GM23248 (cell line): ENCODE measurements at regions not wholly inside any gene's neighbourhood (a gene's known extent, or its start where the extent isn't known, plus 50 kb on each side); places are given as distances from the start of the nearest gene placed in this dataset.

ENCODE experiments used
- DNase-seq: peaks from one replicate; pipeline ENCODE4 v3.0.0-alpha.2; 2015
- H2AFZ ChIP-seq: fragments of 200-600 bp; sonication (generic); 2 replicates; pipeline ENCODE4 v1.6.1; 2016; ENCODE audit warnings: antibody characterized with exemption
- H3F3A ChIP-seq: fragments of 200-600 bp; sonication (generic); 2 replicates; pipeline ENCODE4 v1.6.1; 2016; ENCODE audit warnings: mild to moderate bottlenecking, antibody characterized with exemption, mixed run types; ENCODE audit not compliant: insufficient read depth
- H3K27ac ChIP-seq: fragments of 200-600 bp; sonication (generic); 2 replicates; pipeline ENCODE4 v1.5.1; 2016; ENCODE audit warnings: mild to moderate bottlenecking
- H3K27me3 ChIP-seq: fragments of 200-600 bp; sonication (generic); replicated peaks from 2 replicates; pipeline ENCODE4 v1.6.1; 2016; ENCODE audit warnings: mild to moderate bottlenecking; ENCODE audit not compliant: insufficient read depth
- H3K36me3 ChIP-seq: fragments of 200-600 bp; sonication (generic); 2 replicates; pipeline ENCODE4 v1.6.1; 2016; ENCODE audit warnings: low read depth, mild to moderate bottlenecking
- H3K4me1 ChIP-seq: fragments of 200-600 bp; sonication (generic); 2 replicates; pipeline ENCODE4 v1.6.1; 2016; ENCODE audit warnings: mild to moderate bottlenecking; ENCODE audit not compliant: insufficient read depth
- H3K4me2 ChIP-seq: fragments of 200-600 bp; sonication (generic); one replicate; pipeline ENCODE4 v1.6.1; 2016; ENCODE audit warnings: mild to moderate bottlenecking; ENCODE audit not compliant: unreplicated experiment
- H3K4me3 ChIP-seq: fragments of 200-600 bp; sonication (generic); 2 replicates; pipeline ENCODE4 v1.5.1; 2016; ENCODE audit warnings: mild to moderate bottlenecking
- H3K79me2 ChIP-seq: fragments of 200-600 bp; sonication (generic); 2 replicates; pipeline ENCODE4 v1.6.1; 2016; ENCODE audit warnings: mild to moderate bottlenecking; ENCODE audit not compliant: insufficient read depth
- H3K9ac ChIP-seq: fragments of 200-600 bp; sonication (generic); 2 replicates; pipeline ENCODE4 v1.6.1; 2016; ENCODE audit warnings: mild to moderate bottlenecking
- H3K9me2 ChIP-seq: fragments of 200-600 bp; sonication (generic); 2 replicates; pipeline ENCODE4 v1.6.1; 2016; ENCODE audit warnings: mixed run types, mild to moderate bottlenecking, moderate library complexity; ENCODE audit not compliant: insufficient read depth
- H3K9me3 ChIP-seq: fragments of 200-600 bp; sonication (generic); one replicate; pipeline ENCODE4 v1.6.1; 2017; ENCODE audit warnings: low read depth
- H4K20me1 ChIP-seq: fragments of 200-600 bp; sonication (generic); 2 replicates; pipeline ENCODE4 v1.6.0; 2016; ENCODE audit not compliant: insufficient read depth
- EZH2 ChIP-seq: fragments of 200-600 bp; sonication (generic); IDR thresholded peaks from 2 replicates; pipeline ENCODE4 v1.6.1; 2018; ENCODE audit warnings: antibody characterized with exemption, mild to moderate bottlenecking; ENCODE audit not compliant: insufficient read depth, poor library complexity, severe bottlenecking
- EZH2phosphoT487 ChIP-seq: fragments of 200-600 bp; sonication (generic); IDR thresholded peaks from 2 replicates; pipeline ENCODE4 v1.6.1; 2018; ENCODE audit warnings: antibody characterized with exemption, moderate library complexity, mild to moderate bottlenecking, low read depth; ENCODE audit not compliant: insufficient read depth
- WGBS, 2 experiments: methylation state at CpG; one replicate each; pipeline ENCODE4 v1.1.6; 2015 to 2017; ENCODE audit warnings: low lambda C conversion rate in 2 of 2, low coverage in 1 of 2; ENCODE audit errors: missing lambda C conversion rate in 2 of 2; 5-methylcytosine and 5-hydroxymethylcytosine counted together
- in situ Hi-C: fragments of 300-500 bp; cut with MboI; formaldehyde crosslinking; loops from 2 replicates; pipeline ENCODE4 v1.15.0; 2020

GRCh38 chr6:168232989-168233874 lies 86.3 kb downstream of the DACT2 start:
- no peak overlapping the region for H3K27ac ChIP-seq
- H3K9ac ChIP-seq: no peak overlapping the region
- H4K20me1 ChIP-seq: no peaks in the 10 kb centered on the region
- H3K79me2 ChIP-seq: no peaks in the 10 kb centered on the region
- no peaks in the 10 kb centered on the region for H3K9me2 ChIP-seq
- H3K4me2 ChIP-seq: no peak overlapping the region
- in situ Hi-C loops: no loop called here
- H3K4me1 ChIP-seq: no peaks in the 10 kb centered on the region
- no peaks in the 10 kb centered on the region for H3F3A ChIP-seq
- 0 out of 2 replicates have a peak, but pooled peaks cover 10% of the 10 kb centered on the region for H3K27me3 ChIP-seq
- no peaks in the 10 kb centered on the region for H3K36me3 ChIP-seq
- H2AFZ ChIP-seq: no peak overlapping the region
- TF ChIP-seq EZH2phosphoT487: no peak
- no peak for TF ChIP-seq EZH2
- WGBS, 2 experiments: 90% methylated on average over 28 of the region's 28 CpGs
- H3K9me3 ChIP-seq: no peaks in the 10 kb centered on the region
- no peak for DNase-seq
- H3K4me3 ChIP-seq: no peak overlapping the region

- Histone ChIP-seq H2AFZ (no peak overlapping the region), H4K20me1 (no peaks in the 10 kb centered on the region), H3K4me1 (no peaks in the 10 kb centered on the region), H3K27ac (no peak overlapping the region), H3K9ac (no peak overlapping the region), H3K4me3 (no peak overlapping the region), H3K36me3 (no peaks in the 10 kb centered on the region), H3F3A (no peaks in the 10 kb centered on the region), H3K9me3 (no peaks in the 10 kb centered on the region), H3K9me2 (no peaks in the 10 kb centered on the region), H3K27me3 (0 out of 2 replicates have a peak, but pooled peaks cover 11% of the 10 kb centered on the region), H3K79me2 (no peaks in the 10 kb centered on the region), H3K4me2 (no peak overlapping the region)
- in situ Hi-C loops: no loop called here
- DNase-seq: no peak
- WGBS, 2 experiments: 49 to 61% methylated on average over 11 of the region's 11 CpGs
- TF ChIP-seq EZH2: no peak
- no peak for TF ChIP-seq EZH2phosphoT487
These were observed 87.0 kb downstream of the DACT2 start for GRCh38 chr6:168232528-168232927.

- no peaks in the 10 kb centered on the region for H3K4me1 ChIP-seq
- no peak overlapping the region for H3K27ac ChIP-seq
- no peaks in the 10 kb centered on the region for H3K36me3 ChIP-seq
- no peaks in the 10 kb centered on the region for H3K9me2 ChIP-seq
- no peak overlapping the region for H3K9ac ChIP-seq
- in situ Hi-C loops: no loop called here
- H3K4me3 ChIP-seq: no peak overlapping the region
- H4K20me1 ChIP-seq: no peaks in the 10 kb centered on the region
- H3F3A ChIP-seq: no peaks in the 10 kb centered on the region
- H3K79me2 ChIP-seq: no peaks in the 10 kb centered on the region
- no peak overlapping the region for H2AFZ ChIP-seq
- no peak for DNase-seq
- H3K9me3 ChIP-seq: no peaks in the 10 kb centered on the region
- TF ChIP-seq EZH2phosphoT487 (no peak), EZH2 (no peak)
- 15 to 17% methylated on average over 6 of the region's 6 CpGs for WGBS, 2 experiments
- no peak overlapping the region for H3K4me2 ChIP-seq
- H3K27me3 ChIP-seq: peaks cover 14% of the 10 kb centered on the region; the same call in 1 of the 2 replicates
These were observed 87.5 kb downstream of the DACT2 start for GRCh38 chr6:168232062-168232461.

- WGBS, 2 experiments: 36 to 37% methylated on average over 8 of the region's 8 CpGs
- H3K4me3 ChIP-seq: no peak overlapping the region
- no peak overlapping the region for H3K4me2 ChIP-seq
- no peaks in the 10 kb centered on the region for H4K20me1 ChIP-seq
- H3K4me1 ChIP-seq: no peaks in the 10 kb centered on the region
- in situ Hi-C loops: no loop called here
- H3K9me2 ChIP-seq: no peaks in the 10 kb centered on the region
- H3K27ac ChIP-seq: no peak overlapping the region
- no peaks in the 10 kb centered on the region for H3K9me3 ChIP-seq
- H3K27me3 ChIP-seq: peaks cover 20% of the 10 kb centered on the region
- TF ChIP-seq EZH2phosphoT487 (no peak), EZH2 (no peak)
- H3K79me2 ChIP-seq: no peaks in the 10 kb centered on the region
- H2AFZ ChIP-seq: no peak overlapping the region
- no peaks in the 10 kb centered on the region for H3F3A ChIP-seq
- no peaks in the 10 kb centered on the region for H3K36me3 ChIP-seq
- no peak overlapping the region for H3K9ac ChIP-seq
- no peak for DNase-seq
These were observed 88.1 kb downstream of the DACT2 start for GRCh38 chr6:168231393-168231957.
